Uterus (tissue), 3 donors: ENCODE measurements at regions not wholly inside any gene's neighbourhood (a gene's known extent, or its start where the extent isn't known, plus 50 kb on each side); places are given as distances from the start of the nearest gene placed in this dataset.

ENCODE experiments used
- DNase-seq, 2 donors: peaks; one replicate each; pipeline ENCODE4 v3.0.0-alpha.2; 2019 to 2020
- H3K27ac ChIP-seq, 2 donors: fragments of 200-600 bp; sonication (generic); 1 replicate in 1 of 2; 2 replicates in 1 of 2; pipeline ENCODE4 v1.5.1; 2016 to 2018
- H3K27me3 ChIP-seq, 2 donors: fragments of 200-600 bp; sonication (generic); one replicate each; pipeline ENCODE4 v1.5.1; 2018 to 2019; ENCODE audit warnings: control low read depth in 1 of 2
- H3K36me3 ChIP-seq, 2 donors: fragments of 200-600 bp; sonication (generic); one replicate each; pipeline ENCODE4 v1.5.1; 2019; ENCODE audit warnings: control low read depth in 1 of 2
- H3K4me1 ChIP-seq, 2 donors: fragments of 200-600 bp; sonication (generic); one replicate each; pipeline ENCODE4 v1.5.1; 2018 to 2019; ENCODE audit warnings: control low read depth in 1 of 2
- H3K4me3 ChIP-seq, 2 donors: fragments of 200-600 bp; sonication (generic); 1 replicate in 1 of 2; 2 replicates in 1 of 2; pipeline ENCODE4 v1.5.1; 2018 to 2019; ENCODE audit warnings: mild to moderate bottlenecking in 1 of 2
- H3K9me3 ChIP-seq, 2 donors: fragments of 200-600 bp; sonication (generic); one replicate each; pipeline ENCODE4 v1.5.1; 2019; ENCODE audit warnings: control low read depth in 1 of 2
- POLR2A ChIP-seq, 2 donors: fragments of 450-650 bp; IDR thresholded peaks; one replicate each; pipeline ENCODE4 v1.6.1; 2016; ENCODE audit warnings: antibody characterized with exemption in 2 of 2, mild to moderate bottlenecking in 1 of 2, moderate library complexity in 1 of 2
- intact Hi-C: fragments of 100-400 bp; cut with DNase I; formaldehyde crosslinking; loops from one replicate; pipeline ENCODE4 v1.15.1; 2023; ENCODE audit warnings: low total_unique reads
- TF ChIP-seq, protein P1 (sequence below), 4 experiments: fragments of 200-600 bp in 2 of 4; fragments of 450-650 bp in 2 of 4; sonication (generic) in 2 of 4; IDR thresholded peaks; one replicate each; pipeline ENCODE4 v1.5.1; 2016 to 2019; ENCODE audit warnings: antibody characterized with exemption in 4 of 4, mild to moderate bottlenecking in 2 of 4, moderate library complexity in 1 of 4
- donor health status: DM: yes; HTN: yes; CAD: no.

GRCh38 chr4:10897076-10897475 lies 212.5 kb upstream of the CLNK start:
- Histone ChIP-seq H3K4me3 (no peak overlapping the region), H3K27ac (no peak overlapping the region)

GRCh38 chr4:10893395-10893794 lies 208.8 kb upstream of the CLNK start:
- Histone ChIP-seq H3K9me3 (no peaks in the 10 kb centered on the region), H3K36me3 (no peaks in the 10 kb centered on the region), H3K27me3 (no peaks in the 10 kb centered on the region), H3K4me3 (no peak overlapping the region), H3K27ac (no peak overlapping the region), H3K4me1 (no peaks in the 10 kb centered on the region)
- no peak for DNase-seq
- intact Hi-C loops = no loop called here
- TF ChIP-seq, protein P1, sequence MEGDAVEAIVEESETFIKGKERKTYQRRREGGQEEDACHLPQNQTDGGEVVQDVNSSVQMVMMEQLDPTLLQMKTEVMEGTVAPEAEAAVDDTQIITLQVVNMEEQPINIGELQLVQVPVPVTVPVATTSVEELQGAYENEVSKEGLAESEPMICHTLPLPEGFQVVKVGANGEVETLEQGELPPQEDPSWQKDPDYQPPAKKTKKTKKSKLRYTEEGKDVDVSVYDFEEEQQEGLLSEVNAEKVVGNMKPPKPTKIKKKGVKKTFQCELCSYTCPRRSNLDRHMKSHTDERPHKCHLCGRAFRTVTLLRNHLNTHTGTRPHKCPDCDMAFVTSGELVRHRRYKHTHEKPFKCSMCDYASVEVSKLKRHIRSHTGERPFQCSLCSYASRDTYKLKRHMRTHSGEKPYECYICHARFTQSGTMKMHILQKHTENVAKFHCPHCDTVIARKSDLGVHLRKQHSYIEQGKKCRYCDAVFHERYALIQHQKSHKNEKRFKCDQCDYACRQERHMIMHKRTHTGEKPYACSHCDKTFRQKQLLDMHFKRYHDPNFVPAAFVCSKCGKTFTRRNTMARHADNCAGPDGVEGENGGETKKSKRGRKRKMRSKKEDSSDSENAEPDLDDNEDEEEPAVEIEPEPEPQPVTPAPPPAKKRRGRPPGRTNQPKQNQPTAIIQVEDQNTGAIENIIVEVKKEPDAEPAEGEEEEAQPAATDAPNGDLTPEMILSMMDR (IDR thresholded peaks at IDR 0.05) = no peak
- no peak for TF ChIP-seq POLR2A (IDR thresholded peaks at IDR 0.05)

More at GRCh38 chr4:10897076-10897475, 212.5 kb upstream of the CLNK start:
- Histone ChIP-seq H3K9me3 (no peaks in the 10 kb centered on the region), H3K4me1 (no peaks in the 10 kb centered on the region), H3K27me3 (no peaks in the 10 kb centered on the region), H3K36me3 (no peaks in the 10 kb centered on the region)
- TF ChIP-seq, protein P1 (IDR thresholded peaks at IDR 0.05) = no peak
- TF ChIP-seq POLR2A (IDR thresholded peaks at IDR 0.05) = no peak
- no peak for DNase-seq
- intact Hi-C loops = no loop called here

- Histone ChIP-seq H3K36me3 (no peaks in the 10 kb centered on the region), H3K4me1 (no peaks in the 10 kb centered on the region), H3K9me3 (no peaks in the 10 kb centered on the region), H3K27me3 (no peaks in the 10 kb centered on the region), H3K4me3 (no peak overlapping the region), H3K27ac (no peak overlapping the region)
- TF ChIP-seq, protein P1 (IDR thresholded peaks at IDR 0.05) = no peak
- no peak for TF ChIP-seq POLR2A (IDR thresholded peaks at IDR 0.05)
- no peak for DNase-seq
- intact Hi-C loops = no loop called here
Observed at GRCh38 chr4:10891866-10892265, 207.3 kb upstream of the CLNK start.

GRCh38 chr4:10889819-10890218 lies 205.3 kb upstream of the CLNK start:
- Histone ChIP-seq H3K27ac (no peak overlapping the region), H3K4me1 (no peaks in the 10 kb centered on the region), H3K4me3 (no peak overlapping the region), H3K36me3 (no peaks in the 10 kb centered on the region), H3K9me3 (no peaks in the 10 kb centered on the region), H3K27me3 (no peaks in the 10 kb centered on the region)
- intact Hi-C loops = no loop called here
- no peak for TF ChIP-seq POLR2A (IDR thresholded peaks at IDR 0.05)
- TF ChIP-seq, protein P1 (IDR thresholded peaks at IDR 0.05) = no peak
- no peak for DNase-seq

GRCh38 chr4:10879411-10880110 lies 195.0 kb upstream of the CLNK start:
- H3K4me1 ChIP-seq = no peaks in the 10 kb centered on the region
- no peak overlapping the region for H3K4me3 ChIP-seq
- no peaks in the 10 kb centered on the region for H3K9me3 ChIP-seq
- H3K27me3 ChIP-seq = no peaks in the 10 kb centered on the region
- intact Hi-C loops = no loop called here
- H3K27ac ChIP-seq = no peak overlapping the region
- no peaks in the 10 kb centered on the region for H3K36me3 ChIP-seq
- DNase-seq = no peak
- TF ChIP-seq POLR2A (IDR thresholded peaks at IDR 0.05) = no peak
- TF ChIP-seq, protein P1 (IDR thresholded peaks at IDR 0.05) = no peak
